Non-pigmented ciliary epithelial cell (primary cell): ENCODE measurements at regions not wholly inside any gene's neighbourhood (a gene's known extent, or its start where the extent isn't known, plus 50 kb on each side); places are given as distances from the start of the nearest gene placed in this dataset.
A peak's percentile ranks its signal among the peaks of the same experiment; 100 is the strongest.
"Not testable (repeated sequence)": the region's sequence is repeated elsewhere in the genome, so short reads cannot be mapped to it uniquely, and the experiment has no call there.

Source experiments
- DNase-seq: peaks from one replicate; pipeline ENCODE4 v3.0.0-alpha.2; 2010; ENCODE audit warnings: low read depth

DNA sequence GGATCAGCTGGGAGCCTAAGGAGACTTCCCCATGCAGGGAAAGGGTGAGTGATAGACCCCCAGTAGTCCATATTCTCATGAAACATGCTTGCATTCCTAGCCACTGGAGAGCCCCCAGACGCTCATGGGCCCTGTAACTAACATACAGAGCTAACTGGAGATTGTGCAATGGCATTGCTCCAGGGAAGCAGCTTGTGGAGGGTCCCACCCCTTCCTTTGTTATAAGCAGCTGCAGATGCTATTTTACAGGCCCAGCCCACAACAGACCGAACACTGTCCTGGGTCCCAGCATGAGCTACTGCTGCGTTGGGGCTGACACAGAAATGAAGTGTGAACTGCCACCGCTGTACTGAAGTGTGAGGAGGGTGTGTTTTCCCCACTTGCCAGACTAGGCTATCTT lies 1465.7 kb upstream of the DIAPH2 start:
- no peak for DNase-seq

DNA sequence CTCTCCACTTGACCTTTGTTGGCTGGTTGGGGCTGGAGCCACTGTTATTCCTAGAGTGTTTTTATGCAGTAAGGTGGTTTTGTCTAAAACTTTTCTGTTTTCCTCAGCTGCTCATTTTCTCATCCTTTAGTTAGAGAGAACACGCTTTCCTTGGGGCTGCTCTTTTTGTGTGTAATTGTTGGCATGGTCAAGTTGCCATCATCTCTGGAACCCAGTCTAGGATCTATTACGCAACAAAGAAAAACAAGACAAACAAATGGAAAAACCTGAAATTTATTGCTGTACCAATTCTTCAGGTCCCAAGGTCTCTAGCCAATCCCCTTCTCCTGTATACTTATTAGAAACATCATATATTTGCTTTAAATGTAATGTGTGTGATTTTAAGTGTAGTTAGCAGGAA lies 1436.3 kb upstream of the DIAPH2 start:
- DNase-seq = no peak

DNA sequence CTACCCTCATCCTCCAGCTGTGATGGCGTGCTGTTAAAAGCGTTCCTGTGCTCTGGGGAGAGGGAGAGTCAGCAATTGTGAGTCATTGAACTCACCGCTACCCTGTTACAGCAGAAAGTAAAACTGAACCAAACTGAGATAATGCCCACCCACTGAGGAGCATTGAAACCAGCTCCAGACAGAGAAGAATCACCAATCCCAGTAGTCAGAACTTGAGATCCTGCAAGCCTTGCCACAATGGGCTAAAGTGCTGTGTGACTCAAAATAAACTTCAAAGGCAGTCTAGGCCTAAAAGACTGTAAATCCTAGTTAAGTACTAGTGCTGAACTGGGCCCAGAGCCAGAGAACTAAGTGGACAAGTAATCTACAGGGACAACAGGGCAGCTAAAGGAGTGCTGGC lies 1394.2 kb upstream of the DIAPH2 start:
- no peak for DNase-seq

GRCh38 chrX:95291561-95291960 lies 1393.1 kb upstream of the DIAPH2 start:
- no peak for DNase-seq

- DNase-seq = no peak
Observed at GRCh38 chrX:95318882-95319281, 1365.8 kb upstream of the DIAPH2 start.

GRCh38 chrX:95325185-95325584 lies 1359.5 kb upstream of the DIAPH2 start:
- DNase-seq = no peak

DNA sequence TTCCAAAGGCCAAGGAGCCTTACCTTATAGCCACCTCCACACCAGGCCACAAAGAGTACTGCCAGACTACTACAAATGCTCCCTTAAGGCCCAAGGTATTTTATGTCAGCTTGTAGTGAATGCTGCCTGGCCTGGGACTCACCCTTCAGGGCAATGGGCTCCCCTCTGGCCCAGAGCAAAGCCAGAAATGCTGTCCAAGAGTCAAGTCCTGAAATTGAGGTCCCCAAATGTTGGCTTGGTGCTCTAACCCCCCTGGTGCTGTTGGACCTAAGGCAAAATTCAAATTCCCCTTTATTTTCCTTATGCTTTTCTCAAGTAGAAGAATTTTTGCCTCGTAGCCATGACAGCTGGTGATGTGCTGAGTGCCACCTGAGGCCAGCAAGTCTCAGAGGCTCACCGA lies 1354.3 kb upstream of the DIAPH2 start:
- DNase-seq = no peak

- no peak for DNase-seq
Observed at GRCh38 chrX:95332530-95332929, 1352.1 kb upstream of the DIAPH2 start.

DNA sequence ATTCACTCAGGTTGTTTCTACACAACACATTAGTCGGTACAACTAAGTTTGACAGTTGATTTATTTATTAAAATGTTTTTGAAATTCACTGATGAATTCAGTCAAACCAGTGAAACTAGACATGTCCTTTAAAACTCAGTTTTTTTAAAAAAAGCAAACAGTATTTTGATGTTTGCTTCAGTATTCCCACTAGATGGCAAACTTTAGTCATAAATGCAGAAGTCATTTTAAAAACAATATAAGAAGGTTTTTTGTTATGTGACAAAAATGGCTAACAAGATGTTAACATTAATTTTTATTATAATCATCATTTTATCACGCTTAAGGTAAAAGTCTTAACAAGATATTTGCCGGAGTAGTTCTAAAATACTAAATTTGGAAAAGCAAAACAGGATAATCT lies 1337.8 kb upstream of the DIAPH2 start:
- DNase-seq = no peak

DNA sequence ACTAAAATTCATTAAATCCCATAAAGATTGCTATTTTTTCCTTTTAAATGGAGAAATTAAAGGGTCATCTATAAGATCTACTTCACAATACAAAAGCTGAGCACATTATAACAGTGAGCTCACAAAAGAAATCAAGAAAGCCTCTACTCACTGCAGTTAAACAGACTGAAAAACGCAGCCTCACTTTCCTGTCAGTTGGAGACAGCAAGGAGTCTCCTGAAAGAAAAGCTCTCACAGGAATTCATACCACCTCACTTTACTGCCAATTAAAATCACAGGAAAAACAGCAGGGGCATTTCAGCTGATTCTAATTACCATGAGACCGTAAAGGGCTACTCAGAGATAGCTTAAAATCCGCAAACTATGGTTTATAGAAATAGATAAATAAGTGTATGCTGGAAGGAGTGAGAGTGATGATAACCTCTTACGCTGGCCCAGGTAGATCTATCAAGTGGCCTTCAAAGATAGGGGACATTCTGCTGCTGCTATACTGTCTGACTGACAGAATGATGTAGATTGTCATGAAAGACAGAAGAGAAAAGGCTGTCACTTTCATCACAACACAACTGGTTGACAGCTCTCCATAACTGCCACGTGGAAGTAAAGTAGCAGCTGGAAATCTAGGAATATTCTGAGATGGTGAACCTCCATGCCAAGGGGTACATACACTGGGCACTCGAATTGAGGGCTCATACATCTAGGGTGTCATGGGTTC lies 1333.7 kb upstream of the DIAPH2 start:
- no peak for DNase-seq

- no peak for DNase-seq
Observed at GRCh38 chrX:95367286-95367685, 1317.4 kb upstream of the DIAPH2 start.

DNA sequence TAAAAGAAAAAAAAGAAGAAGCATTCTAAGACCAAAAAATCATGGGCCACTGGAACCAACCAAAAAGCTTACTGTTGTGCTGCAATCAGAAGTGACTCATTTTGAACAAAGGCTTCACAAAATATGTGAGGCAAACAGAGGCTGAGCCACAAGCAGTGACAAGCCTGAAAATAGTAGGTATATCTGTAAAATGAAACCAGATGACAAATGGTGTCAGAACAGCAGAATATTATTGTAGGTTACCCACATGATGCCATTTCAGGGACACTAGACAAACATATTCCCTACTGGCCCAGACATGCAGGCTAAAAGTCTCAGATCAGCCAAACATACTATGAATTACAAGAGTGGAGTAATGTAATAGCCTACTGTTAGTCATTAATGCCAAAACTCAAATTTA lies 1301.8 kb upstream of the DIAPH2 start:
- DNase-seq = no peak

GRCh38 chrX:95383778-95384177 lies 1300.9 kb upstream of the DIAPH2 start:
- no peak for DNase-seq

- DNase-seq = peak; percentile 0
Observed at GRCh38 chrX:95427389-95427788, 1257.3 kb upstream of the DIAPH2 start.

DNA sequence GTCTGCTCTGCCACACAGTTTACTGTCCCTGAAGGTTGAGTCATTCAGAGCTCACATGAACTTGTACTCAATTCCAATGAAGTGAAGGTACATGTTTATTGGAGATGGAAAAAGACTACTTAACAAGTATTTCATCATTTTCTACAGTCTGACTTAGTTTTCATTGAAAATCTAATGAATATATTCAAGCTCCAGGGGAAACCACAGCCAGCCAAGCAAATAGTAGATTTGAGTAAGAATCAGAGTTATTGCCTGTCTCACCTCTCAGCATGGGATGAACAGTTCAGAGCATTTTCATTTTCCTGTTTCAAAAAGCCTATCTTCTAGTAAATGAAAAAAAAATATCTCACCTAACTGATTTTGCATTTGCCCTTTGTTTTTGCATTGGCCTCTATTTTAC lies 1249.4 kb upstream of the DIAPH2 start:
- no peak for DNase-seq

DNA sequence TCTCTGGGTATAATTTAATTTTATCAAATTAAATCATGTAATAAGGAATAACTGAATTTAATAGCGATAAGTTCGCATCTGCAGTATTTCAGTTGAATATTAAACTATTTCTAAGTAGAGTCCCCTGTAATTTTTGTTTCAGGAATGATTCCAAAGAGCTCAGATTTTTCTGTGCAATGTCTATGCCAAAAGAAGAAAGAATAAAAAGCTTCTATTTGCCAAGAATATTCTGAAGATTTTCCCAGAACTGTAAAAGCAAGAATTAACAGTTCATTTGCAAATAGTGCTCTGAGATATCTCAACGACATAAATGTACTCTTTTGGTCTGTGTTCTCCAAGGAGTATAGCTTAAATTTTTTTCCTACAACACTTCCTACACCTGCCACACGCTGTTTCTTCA lies 1242.8 kb upstream of the DIAPH2 start:
- DNase-seq = no peak

DNA sequence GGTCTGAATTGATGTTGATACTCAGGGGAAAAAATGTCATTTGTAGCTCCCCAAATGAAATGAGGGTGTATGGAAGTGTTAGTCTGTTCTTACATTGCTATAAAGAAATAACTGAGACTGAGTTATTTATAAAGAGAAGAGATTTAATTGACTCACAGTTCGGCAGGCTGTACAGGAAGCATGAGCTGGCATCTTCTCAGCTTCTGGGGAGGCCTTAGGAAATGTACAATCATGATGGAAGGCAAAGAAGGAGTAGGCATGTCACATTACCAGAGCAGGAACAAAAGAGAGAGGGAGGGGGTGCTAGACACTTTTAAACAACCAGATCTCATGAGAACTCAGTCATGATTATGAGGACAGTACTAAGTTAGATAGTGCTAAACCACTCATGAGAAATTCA lies 1199.9 kb upstream of the DIAPH2 start:
- no peak for DNase-seq

DNA sequence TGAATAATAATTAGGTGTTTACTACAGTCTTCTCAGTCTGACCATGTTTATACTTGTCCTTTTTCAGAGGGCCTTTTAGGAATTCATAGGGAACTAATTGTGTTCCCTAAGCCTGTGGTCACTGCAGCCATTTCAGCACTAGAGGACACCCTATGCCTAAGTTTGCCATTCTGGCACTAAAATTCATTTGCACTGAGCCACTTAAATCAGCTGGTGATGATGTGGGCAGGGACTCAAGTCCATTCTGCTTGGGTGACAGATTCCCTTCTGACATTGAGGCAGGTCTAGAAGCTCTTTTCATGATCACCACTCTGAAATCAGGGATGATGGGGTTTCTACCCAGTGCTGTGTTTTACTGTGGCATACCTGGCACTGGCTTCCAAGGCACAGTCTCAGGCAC lies 1178.9 kb upstream of the DIAPH2 start:
- DNase-seq = no peak

- no peak for DNase-seq
Observed at GRCh38 chrX:95509474-95509873, 1175.2 kb upstream of the DIAPH2 start.

DNA sequence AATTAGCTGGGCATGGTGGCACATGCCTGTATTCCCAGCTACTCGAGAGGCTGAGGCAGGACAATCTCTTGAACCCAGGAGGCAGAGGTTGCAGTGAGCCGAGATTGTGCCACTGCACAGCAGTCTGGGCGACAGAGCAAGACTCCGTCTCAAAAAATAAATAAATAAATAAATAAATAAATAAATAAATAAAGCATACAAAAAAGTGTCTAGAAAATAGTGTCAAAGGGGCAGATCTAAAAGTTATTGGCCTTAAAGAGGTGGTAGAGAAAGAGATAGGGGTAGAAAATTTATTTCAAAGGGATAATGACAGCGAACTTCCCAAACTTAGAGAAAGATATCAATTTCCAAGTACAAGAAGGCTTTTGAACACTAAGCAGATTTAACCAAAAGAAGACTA lies 1160.6 kb upstream of the DIAPH2 start:
- DNase-seq = not testable (repeated sequence)

DNA sequence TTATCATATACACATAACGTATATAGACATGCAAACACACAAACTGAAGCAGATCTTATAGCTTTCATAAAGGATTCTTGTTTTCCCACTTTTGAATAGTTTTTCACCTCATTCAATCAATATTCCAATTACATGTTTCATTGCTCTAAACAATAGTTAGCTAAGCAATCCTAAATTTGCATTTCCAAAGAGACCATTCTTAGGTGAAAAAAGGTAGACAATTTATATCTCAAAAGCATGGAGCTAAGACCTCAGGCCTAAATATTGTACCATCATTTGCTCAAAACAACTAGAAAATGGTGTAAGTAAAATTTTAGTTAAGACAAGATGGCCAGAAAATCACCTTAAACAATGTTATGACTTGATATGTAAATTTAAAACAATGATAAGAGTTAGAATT lies 1148.5 kb upstream of the DIAPH2 start:
- DNase-seq = no peak

DNA sequence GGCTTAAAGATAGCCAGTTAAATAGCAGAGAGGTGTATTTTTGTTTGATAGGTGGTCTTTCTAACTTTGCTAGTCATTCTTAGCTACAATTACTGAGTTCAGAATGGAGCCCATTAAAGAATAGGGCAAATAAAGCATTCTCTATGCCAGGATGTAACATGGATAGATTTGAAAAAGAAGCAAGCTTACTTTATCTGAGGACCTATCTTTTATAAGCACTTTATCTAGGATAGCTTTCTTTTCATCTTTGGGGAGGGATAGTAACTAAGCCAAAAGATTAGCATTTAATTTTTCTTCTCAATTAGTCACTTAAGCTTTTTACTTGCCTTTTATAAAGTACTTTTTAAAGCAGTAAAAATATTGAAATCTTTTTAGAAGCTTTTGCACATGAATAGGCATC lies 1148.0 kb upstream of the DIAPH2 start:
- DNase-seq = no peak

- DNase-seq = no peak
Observed at GRCh38 chrX:95539041-95539440, 1145.6 kb upstream of the DIAPH2 start.

DNA sequence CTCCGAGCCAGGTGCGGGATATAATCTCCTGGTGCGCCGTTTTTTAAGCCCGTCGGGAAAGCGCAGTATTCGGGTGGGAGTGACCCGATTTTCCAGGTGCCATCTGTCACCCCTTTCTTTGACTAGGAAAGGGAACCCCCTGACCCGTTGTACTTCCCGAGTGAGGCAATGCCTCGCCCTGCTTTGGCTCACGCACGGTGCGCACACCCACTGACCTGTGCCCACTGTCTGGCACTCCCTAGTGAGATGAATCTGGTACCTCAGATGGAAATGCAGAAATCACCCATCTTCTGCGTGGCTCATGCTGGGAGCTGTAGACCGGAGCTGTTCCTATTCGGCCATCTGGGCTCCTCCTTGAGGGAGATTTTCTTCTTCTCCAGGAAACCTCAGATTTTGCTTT lies 1135.1 kb upstream of the DIAPH2 start:
- not testable (repeated sequence) for DNase-seq

DNA sequence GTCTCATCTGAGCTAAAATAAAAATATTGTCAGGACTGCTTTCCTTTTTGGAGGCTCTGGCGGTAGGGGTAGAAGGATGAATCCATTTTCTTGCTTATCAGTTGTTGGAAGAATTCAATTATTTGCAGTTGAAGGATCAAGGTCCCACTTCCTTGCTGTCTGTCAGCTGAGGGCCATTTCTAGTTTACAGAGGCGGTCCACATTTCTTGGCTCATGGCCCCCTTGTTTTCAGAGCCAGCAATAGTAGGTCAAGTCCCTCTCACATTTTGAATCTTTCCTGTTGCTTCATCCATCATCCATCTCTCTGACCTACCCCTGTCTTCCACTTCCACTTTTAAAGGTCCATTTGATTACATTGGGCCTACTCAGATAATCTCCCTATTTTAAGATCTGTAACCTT lies 1099.3 kb upstream of the DIAPH2 start:
- DNase-seq = no peak
